UCSD-AML1 (cell line): ENCODE measurements at regions not wholly inside any gene's neighbourhood (a gene's known extent, or its start where the extent isn't known, plus 50 kb on each side); places are given as distances from the start of the nearest gene placed in this dataset.
"Not testable (repeated sequence)": the region's sequence is repeated elsewhere in the genome, so short reads cannot be mapped to it uniquely, and the experiment has no call there.

Source experiments
- DNase-seq: peaks from one replicate; lab custom pipeline; 2025; ENCODE audit not compliant: unreplicated experiment; lab: John Stamatoyannopoulos, UW

- DNase-seq: no peak
These were observed 1106.8 kb downstream of the BRD1 start for GRCh38 chr22:48720662-48721394.

DNA sequence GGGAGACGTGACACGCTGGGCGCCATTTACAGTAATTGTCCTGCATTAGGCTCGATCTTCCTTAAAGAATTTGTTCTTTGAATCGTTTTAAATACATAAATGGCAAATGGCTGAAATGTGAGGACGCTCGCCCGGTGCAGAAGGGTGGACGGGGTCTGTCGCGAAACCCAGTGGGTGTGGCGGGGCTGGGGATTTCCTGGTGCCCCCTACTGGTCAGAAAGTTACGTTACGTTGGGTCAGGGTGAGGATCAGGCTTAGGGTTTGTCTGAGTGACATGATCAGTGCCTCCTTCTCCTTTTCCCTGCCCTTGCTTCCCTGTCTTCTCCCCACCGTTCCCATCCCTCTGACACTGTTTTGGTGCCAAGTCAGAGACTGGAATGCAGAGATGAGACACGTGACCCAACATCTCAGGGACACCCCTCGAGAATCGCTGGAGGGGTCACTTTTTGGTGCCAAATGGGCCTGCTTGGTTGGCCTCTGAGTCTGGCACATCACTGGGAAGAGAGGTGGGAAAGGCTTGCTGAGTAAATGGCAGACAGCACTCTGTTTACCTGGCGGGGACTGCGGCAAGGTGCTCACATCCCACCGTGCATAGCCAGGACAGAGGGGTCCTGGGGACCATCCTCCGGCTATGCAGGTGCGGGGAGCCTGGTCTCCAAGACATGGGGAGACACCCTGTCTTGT lies 1107.6 kb downstream of the BRD1 start:
- no peak for DNase-seq

DNA sequence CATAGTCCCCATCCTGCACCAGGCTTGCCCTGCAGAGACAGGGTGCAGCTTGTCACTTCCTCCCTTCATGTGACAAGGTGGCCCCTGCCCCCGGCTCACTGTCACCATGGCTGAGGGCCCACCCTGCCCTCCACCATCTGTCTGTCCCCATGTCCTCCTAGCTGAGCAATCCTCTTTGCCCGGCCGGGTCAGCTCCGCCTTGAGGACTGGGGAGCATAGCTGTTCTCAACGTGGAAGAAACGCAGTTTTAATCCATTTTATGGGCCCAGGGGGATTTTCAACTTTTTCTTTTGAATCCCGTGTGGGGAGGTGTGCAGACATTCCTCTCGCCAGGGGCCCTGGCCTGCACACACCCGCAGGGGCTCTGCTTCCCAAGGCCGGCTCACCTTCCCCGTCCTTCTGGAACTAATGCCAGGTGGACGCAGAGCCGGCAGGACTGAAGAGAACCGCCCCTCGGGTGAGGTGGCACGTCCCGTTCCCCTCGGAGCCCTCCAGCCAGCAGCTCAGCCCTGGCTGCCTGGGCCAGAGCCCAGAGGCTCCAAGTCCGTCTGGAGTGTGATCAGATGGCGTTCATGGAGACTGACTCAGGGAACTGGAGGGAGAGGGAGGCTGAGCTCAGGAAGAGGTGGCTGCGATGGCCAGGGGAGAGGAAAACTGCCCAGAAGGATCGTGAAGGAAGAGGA lies 1108.7 kb downstream of the BRD1 start:
- no peak for DNase-seq

- no peak for DNase-seq
These were observed 1109.5 kb downstream of the BRD1 start for GRCh38 chr22:48717883-48718817.

DNA sequence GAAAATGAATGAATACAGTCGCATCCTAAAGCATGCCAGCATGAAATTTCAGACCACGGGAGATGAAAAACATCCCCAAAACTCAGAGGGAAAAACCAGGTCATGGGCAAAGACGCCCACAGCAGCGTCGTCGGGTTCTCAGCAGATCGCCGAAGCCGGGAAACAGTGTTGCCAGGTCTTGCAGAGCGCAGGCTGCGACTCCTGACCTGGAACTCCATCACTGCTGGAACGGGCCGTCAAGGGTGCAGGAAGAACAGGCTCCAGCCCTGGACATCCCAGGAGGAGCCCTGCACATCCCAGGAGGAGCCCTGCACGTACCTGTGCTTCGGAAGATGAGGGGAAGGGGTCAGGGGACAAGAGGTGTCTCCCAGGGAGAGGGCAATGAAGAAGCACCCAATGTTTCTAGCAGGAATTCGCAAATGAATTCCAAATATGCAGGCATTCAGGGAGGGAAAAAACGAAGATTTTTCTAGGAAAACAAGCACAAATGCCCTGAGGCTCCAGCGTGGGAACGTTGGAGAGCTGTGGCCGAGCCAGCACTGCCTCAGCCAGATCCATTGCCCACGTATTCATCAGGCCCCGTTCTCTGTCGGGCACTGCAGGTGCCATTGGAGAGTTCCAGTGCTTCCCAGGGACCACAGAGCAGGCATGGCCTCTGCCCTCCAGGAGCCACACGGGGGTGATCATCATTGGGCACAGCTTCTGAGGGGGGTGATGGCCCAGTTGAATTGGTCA lies 1110.4 kb downstream of the BRD1 start:
- no peak for DNase-seq

DNA sequence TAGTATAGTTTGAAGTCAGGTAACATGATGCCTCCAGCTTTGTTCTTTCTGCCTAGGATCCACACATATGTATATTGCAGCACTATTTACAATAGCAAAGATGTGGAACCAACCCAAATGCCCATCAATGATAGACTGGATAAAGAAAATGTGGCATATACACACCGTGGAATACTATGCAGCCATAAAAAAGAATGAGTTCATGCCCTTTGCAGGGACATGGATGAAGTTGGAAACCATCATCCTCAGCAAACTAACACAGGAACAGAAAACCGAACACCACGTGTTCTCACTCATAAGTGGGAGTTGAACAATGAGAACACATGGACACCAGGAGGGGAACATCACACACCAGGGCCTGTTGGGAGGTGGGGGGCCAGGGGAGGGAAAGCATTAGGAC lies 1111.5 kb downstream of the BRD1 start:
- not testable (repeated sequence) for DNase-seq

DNA sequence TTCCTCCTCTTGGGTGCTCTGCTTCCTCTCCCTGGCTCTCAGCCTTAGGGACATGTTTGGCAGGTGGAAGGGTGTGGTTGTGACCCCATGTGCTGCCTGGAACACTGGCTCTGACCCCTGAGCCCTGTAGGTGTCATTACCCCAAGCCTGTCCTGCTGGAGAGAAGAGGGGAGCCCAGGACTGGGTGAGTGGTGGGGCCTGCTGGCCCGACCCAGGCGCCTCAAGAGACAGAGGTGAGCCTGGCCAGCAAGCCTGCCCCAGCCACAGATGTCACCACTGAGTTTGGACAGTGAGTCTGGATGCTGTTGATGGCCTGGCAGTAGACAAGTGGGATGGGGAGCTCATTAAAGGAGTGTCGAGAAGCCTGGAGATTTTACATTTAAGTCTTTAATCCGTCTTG lies 1112.2 kb downstream of the BRD1 start:
- no peak for DNase-seq

DNA sequence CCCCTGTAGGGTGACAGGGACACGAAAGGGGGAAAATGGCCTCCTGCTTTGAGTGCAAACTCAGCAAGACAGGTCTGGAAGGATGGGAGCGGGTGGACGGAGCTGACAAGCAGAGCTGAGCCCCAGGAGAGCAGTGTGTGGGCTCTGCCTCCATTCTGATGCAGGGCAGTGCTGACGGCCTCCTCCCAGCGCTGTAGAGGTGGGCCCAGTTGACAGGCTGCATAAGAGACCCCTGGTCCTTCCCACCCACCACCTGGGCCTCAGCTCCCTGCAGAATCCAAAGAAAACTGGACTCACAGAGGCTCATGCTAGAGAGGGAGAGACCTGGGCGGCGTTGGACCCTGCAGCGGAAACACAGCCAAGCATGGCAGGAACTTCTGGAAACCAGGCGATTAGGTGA lies 1113.4 kb downstream of the BRD1 start:
- no peak for DNase-seq

DNA sequence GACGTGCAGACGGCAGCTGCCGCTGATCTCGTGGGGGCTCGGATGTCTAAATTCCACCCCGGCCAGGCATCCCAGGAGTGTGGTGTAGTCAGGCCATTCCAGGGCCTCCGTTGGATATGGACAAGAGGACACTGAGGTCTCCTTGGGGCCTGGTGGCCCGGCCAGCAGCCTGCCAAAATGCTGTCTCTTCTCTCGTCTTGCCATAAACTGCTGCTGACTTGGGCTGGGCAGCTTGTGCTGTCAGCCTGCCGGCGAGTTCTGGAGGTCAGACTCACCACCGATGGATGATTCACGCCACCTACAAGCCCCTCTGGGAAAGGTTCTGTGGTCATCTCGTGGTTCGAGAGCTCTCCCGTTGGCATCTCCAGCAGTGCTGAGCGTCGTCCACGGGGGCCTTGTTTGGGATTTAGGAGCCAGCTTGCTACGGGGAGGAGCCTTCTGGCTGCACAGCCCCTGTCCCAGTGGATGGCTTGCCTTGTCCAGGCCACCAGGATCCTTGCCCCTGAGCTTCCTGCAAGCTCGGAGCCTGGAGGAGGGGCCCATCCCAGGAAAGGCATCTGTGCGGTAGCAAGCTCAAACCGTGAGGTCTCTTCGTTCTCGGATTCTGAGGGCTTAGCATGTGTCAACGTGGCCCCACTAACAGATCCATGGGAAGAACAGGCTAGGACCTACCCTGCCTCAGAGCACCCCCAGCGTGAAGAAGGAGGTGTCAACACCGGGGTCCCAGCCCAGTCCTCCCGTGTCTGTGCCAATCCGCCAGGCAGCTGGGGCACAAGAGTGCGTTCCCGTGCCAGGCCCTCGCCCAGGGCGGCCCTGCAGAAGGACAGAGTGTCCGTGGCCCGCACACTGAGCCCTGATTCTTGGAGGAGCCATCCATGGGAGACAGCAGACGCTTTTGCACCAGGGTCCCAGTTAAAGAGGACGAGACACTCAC lies 1114.1 kb downstream of the BRD1 start:
- no peak for DNase-seq

DNA sequence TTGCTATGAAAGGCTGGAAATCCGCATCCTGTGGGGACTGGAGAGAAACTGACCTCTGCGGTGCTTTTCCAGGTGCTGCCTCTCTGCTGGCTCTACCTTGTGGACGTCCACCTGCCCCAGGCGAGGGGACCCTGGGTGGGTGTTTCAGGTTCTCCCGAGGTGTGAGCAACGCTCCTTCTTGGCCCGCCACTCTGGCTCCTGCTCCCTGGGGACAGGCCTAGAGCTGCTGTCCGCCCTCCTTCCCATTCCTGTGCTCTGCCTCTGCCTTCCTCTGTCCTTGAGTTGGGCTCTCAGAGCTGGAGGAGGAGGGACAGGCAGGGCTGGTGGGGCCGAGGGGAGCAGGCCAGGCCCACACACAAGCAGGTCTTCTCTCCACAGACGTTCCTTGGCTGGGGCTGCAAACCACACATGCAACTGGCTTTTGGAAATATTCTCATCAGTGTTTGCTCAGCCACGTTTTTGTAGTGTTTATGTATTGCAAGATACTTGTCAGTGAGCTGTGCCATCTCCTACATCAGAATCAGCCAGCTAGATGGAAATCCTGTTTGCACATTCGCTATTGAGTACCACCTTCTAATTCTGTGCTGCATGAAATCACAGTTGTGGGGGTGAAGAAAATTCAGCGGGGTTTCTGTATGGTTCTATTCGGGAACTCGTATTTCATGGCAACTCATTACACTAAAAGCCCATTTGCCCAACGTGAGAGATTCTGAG lies 1115.0 kb downstream of the BRD1 start:
- no peak for DNase-seq

GRCh38 chr22:48711669-48712068 lies 1116.0 kb downstream of the BRD1 start:
- DNase-seq: no peak

DNA sequence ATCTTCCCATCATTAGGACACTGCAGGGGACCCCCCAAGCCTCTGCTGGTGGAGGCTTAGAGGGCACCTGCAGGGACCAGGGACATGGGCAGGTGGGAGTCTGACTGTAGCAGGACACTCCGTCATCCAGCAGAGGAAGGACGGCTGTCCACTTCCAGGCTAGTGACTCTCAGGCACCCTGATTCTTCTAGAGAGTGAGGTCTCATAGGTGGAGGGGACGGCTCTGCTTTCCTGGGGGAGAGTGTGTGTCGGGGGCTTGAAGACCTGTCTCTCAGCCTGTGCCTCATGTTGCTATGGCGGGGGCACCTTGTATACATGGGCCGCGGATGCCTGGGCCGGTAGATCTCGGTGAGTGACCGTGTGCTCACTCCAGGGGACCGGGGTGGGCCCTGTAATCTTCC lies 1116.6 kb downstream of the BRD1 start:
- no peak for DNase-seq

GRCh38 chr22:48710410-48710809 lies 1117.3 kb downstream of the BRD1 start:
- DNase-seq: no peak

DNA sequence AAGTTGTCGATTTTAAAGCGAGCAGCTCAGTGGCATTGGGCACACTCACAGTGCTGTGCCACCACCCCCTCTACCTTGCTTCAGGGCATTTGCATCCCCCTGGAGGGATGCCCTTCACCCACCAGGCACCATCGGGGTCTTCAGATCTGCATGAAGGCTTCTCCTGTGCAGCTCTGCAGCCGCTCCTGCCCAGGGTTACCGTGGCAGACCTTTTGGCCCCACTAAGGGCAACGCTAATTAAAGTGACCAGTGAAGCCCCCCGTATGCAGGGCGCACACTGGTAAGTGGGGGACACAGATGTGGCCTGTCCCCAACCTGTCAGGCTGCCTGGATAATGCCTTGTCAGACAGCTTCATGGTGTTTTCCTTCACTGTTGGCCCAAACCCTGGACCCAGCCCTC lies 1117.7 kb downstream of the BRD1 start:
- DNase-seq: no peak

DNA sequence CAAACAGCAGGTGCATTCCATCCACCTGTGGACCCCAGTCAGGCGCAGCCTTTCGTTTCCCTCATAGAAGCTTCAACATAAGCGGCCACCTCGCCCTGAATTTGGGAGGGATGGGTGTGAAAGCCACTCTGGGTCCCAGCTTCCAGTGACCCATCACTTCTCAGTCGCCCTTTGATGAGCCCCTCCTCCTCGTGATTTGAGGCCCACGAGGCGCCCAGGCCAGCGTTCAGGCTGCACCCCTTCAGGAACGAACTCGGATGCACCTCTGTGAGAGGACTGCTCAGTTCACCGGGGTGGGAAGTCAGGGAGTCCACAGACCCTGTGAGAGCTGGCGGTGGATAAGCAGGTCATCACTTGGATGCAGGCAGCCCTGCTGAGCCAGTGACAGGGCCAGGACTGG lies 1118.2 kb downstream of the BRD1 start:
- no peak for DNase-seq

DNA sequence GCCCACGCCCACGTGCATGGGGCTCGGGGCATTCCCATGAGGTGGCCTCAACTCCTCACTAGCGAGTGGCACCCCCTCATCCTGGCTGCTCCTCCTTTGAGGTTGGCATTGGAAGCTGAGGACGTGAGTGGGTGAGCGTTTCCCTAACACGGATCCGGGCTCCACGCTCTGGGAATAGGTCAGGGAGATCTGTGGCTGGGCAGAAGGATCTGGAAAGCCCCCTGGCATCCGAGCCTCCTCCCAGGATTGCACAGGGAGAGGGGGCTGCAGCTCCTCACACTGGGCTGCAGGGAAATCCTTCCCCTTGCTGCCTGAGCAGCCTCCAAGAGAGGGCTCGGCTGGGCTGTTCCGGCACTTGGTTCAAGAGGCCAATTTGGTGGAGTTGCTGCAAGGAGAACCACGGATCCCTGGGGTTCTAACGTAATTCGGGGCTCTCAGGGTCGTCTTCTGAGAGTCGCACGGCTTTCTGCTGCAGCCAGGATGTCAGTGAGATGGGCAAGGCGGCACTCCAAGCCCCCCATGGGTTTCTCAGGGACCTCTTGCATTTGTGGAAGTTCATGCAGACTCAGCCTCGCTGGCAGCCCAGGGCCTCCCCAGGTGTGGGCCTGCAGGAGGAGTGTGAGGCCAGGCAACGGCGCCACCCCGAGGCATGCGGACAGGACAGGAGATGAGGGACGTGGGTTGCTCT lies 1119.0 kb downstream of the BRD1 start:
- DNase-seq: no peak

GRCh38 chr22:48707763-48708557 lies 1119.7 kb downstream of the BRD1 start:
- no peak for DNase-seq
